ENCODE measurements at regions not wholly inside any gene's neighbourhood (a gene's known extent, or its start where the extent isn't known, plus 50 kb on each side); places are given as distances from the start of the nearest gene placed in this dataset.
"Not testable (repeated sequence)": the region's sequence is repeated elsewhere in the genome, so short reads cannot be mapped to it uniquely, and the experiment has no call there.

GRCh38 chr20:5452691-5453090, 135.9 kb upstream of the PROKR2 start:
- DNase-seq = not testable (repeated sequence)

GRCh38 chr20:5452286-5452685, 135.5 kb upstream of the PROKR2 start:
- not testable (repeated sequence) for DNase-seq

- DNase-seq = no peak
Measured at GRCh38 chr20:5451643-5452210, 135.0 kb upstream of the PROKR2 start.

GRCh38 chr20:5448449-5449118, 131.8 kb upstream of the PROKR2 start:
- DNase-seq = peak; percentile 71

GRCh38 chr20:5447188-5447587, 130.4 kb upstream of the PROKR2 start:
- no peak for DNase-seq

- no peak for DNase-seq
Measured at GRCh38 chr20:5445611-5446010, 128.9 kb upstream of the PROKR2 start.

- DNase-seq = no peak
Measured at GRCh38 chr20:5442101-5442500, 125.3 kb upstream of the PROKR2 start.

- no peak for DNase-seq
Measured at GRCh38 chr20:5434116-5434515, 117.4 kb upstream of the PROKR2 start.

GRCh38 chr20:5433352-5433751, 116.6 kb upstream of the PROKR2 start:
- DNase-seq = peak; percentile 10

- no peak for DNase-seq
Measured at GRCh38 chr20:5432030-5432429, 115.3 kb upstream of the PROKR2 start.

GRCh38 chr20:5430670-5431069, 113.9 kb upstream of the PROKR2 start:
- no peak for DNase-seq

- no peak for DNase-seq
Measured at GRCh38 chr20:5426026-5426425, 109.3 kb upstream of the PROKR2 start.

GRCh38 chr20:5416086-5416485, 99.3 kb upstream of the PROKR2 start:
- no peak for DNase-seq

GRCh38 chr20:5413394-5413793, 96.6 kb upstream of the PROKR2 start:
- DNase-seq = no peak

- no peak for DNase-seq
Measured at GRCh38 chr20:5410470-5410869, 93.7 kb upstream of the PROKR2 start.

GRCh38 chr20:5402903-5403531, 86.3 kb upstream of the PROKR2 start:
- DNase-seq = peak; percentile 70

- DNase-seq = no peak
Measured at GRCh38 chr20:5401277-5401875, 84.6 kb upstream of the PROKR2 start.

- DNase-seq = peak; percentile 58
Measured at GRCh38 chr20:5400164-5400762, 83.5 kb upstream of the PROKR2 start.

GRCh38 chr20:5397393-5397792, 80.6 kb upstream of the PROKR2 start:
- no peak for DNase-seq

- DNase-seq = no peak
Measured at GRCh38 chr20:5395932-5396727, 79.4 kb upstream of the PROKR2 start.

- DNase-seq = no peak
Measured at GRCh38 chr20:5393218-5393870, 76.6 kb upstream of the PROKR2 start.

- no peak for DNase-seq
Measured at GRCh38 chr20:5390720-5391119, 74.0 kb upstream of the PROKR2 start.

All from hematopoietic multipotent progenitor cell treated with erythropoietin and hydrocortisone succinate and interleukin-3 and kit ligand, for 6 days (in vitro differentiated cells).